ENCODE measurements at regions not wholly inside any gene's neighbourhood (a gene's known extent, or its start where the extent isn't known, plus 50 kb on each side); places are given as distances from the start of the nearest gene placed in this dataset.

GRCh38 chr10:91567815-91568214 is 65.1 kb downstream of the PPP1R3C start:
- no peak for TF ChIP-seq CTCF (IDR thresholded peaks at IDR 0.05)
- no peak for TF ChIP-seq EZH2 (IDR thresholded peaks at IDR 0.05)
- TF ChIP-seq EZH2phosphoT487 (IDR thresholded peaks at IDR 0.05) = no peak
